HG03378 (cell line): ENCODE measurements at regions not wholly inside any gene's neighbourhood (a gene's known extent, or its start where the extent isn't known, plus 50 kb on each side); places are given as distances from the start of the nearest gene placed in this dataset.
"Not testable (repeated sequence)": the region's sequence is repeated elsewhere in the genome, so short reads cannot be mapped to it uniquely, and the experiment has no call there.

Source experiments
- ATAC-seq: cut with Tn5 transposase; IDR thresholded peaks from one replicate; pipeline ENCODE4 v1.9.1; 2021; ENCODE audit warnings: mild to moderate bottlenecking, moderate library complexity; ENCODE audit not compliant: unreplicated experiment

DNA sequence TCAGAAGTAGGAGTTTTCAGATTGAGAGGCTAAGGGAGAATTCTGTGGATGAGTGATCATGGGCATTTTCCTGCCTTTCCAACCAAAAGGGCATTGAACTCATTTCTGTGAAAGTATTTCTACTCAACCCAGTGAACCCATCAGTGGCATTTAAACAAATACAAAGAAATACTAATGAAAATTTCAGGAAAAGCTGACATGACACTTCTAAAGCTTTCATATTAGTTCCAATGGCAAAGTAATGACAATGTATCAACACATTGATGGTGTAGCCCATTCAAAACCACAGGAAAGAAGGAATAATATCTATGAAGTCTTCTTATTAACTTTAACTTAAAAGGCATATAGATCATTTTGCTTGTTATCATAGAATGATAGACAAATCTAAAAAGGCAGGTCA lies 183.5 kb upstream of the ANXA10 start:
- no peak for ATAC-seq

DNA sequence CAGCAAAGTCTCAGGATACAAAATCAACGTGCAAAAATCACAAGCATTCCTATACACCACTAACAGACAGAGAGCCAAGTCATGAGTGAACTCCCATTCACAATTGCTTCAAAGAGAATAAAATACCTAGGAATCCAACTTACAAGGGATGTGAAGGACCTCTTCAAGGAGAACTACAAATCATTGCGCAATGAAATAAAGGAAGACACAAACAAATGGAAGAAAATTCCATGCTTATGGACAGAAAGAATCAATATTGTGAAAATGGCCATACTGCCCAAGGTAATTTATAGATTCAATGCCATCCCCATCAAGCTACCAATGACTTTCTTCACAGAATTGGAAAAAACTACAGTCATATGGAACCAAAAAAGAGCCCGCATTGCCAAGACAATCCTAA lies 179.8 kb upstream of the ANXA10 start:
- ATAC-seq: not testable (repeated sequence)

DNA sequence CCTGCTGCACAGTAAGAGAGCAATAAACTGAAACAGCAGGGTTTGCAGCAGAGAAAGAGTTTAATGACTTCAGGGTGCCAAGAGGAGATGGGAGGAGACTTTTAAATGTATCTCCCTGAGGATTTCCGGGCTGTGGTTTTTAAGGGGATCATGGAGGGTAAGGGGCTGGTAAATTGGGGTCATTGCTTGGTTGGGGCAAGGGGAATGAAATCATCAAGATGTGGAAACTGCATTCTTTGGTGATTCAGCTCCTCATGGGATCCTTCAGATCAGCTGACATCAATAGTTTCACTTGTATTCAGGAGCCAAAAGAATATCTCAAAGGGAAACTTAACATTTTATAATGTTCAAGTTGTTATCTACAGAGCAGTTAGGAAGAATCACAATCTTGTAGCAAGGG lies 174.3 kb upstream of the ANXA10 start:
- ATAC-seq: no peak

- ATAC-seq: no peak
Observed at GRCh38 chr4:167930166-167930565, 162.2 kb upstream of the ANXA10 start.

GRCh38 chr4:167934216-167934615 lies 158.1 kb upstream of the ANXA10 start:
- ATAC-seq: no peak

- ATAC-seq: no peak
Observed at GRCh38 chr4:167939863-167940616, 152.3 kb upstream of the ANXA10 start.

GRCh38 chr4:167943872-167944505 lies 148.3 kb upstream of the ANXA10 start:
- ATAC-seq: no peak

DNA sequence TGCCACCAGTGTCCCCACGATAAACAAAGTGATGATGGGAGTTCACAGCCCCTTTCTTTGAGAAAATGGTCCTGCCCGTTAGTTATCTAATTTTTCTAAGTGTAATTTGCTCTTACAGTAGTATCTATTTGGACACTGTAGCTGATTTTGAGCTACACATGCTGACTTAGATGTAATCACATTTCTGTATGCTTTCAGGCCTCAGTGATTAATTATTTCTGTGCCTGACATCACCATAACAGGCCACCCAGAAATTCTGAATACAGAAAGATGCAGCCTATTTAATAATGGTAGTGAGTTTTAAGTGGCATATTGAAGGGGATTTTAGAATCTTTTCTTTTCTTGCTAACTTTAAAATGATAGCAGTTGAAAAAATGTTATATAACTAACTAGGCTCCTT lies 147.6 kb upstream of the ANXA10 start:
- no peak for ATAC-seq

DNA sequence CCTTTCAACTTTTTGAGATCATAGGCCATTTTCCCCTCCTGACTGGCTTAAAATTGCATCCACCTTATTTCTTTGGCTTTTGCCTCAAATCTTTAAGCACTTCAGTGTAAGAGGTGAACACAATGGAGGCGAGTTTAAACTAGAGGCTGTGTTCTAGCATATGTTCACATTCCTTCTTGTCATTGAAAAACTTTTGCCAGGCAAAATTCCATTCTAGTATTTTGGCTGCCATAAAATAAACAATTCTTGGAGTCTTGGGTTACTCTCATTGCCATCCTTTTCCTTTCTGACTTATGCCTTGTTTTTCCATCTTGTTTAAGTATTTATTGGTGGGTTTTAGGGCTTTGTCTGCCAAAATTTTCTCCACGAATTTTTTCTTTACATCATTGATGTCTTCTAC lies 137.3 kb upstream of the ANXA10 start:
- no peak for ATAC-seq

GRCh38 chr4:167956676-167957075 lies 135.7 kb upstream of the ANXA10 start:
- ATAC-seq: no peak

DNA sequence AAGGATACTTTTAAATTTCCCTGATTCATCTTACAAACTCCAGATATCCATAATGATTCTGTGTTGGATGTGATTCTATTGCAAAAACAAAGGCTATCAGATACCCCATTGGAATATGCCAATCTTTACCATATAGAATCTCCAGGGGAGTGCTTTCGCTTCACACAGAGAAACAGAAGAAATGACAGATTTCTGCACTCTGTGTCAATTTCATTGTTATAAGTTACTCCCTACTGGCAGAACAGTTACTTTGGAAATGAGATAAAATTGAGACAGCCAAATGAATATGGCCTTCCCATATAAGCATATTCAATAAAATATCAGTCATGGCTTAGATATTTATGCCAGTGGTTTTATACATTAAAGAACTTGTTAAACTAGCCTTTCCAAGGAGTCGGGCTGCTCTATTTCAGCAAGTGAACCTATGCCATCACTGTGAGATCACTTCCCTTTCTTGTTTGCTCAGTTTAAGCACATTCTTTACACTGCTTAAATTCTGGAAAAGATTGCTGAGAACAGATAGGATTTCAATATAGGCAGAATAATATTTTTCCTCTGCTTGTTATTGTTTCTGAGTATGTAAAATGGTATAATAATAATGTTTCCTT lies 127.5 kb upstream of the ANXA10 start:
- no peak for ATAC-seq

DNA sequence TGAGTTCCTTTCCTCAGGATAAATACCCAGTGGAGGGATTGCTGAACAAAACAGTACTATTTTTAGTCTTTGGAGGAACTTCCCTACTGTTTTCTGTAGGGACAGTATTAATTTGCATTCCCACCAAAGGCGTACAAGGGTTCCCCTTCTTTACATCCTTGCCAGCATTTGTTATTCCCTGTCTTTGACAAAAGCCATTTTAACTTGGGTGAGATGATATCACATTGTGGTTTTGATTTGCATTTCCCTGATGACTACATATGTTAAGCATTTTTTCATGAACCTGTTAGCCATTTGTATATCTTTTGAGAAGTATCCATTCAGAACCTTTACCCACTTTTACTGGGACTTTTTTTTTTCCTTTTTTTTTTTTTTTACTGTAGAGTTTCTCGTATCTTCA lies 126.2 kb upstream of the ANXA10 start:
- no peak for ATAC-seq

GRCh38 chr4:167973513-167973912 lies 118.8 kb upstream of the ANXA10 start:
- no peak for ATAC-seq

DNA sequence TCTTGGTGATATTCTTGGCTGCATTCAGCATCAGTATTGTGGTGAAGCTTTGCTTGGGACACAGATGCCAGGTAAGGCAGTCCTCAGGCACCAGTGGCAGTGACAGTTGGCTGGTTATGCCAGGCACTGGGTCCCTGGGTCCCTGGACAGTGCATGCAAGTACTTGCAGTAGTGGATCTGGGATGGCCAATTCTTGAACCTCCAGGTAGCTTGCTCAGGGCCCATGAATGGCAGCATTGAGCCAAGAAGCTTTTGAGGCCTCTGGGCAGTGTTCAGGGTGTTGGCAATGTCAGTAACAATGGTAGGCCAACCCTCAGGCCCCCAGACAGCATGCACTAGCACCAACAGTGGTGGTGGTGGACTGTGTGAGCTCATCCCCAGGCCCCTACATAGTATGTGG lies 106.8 kb upstream of the ANXA10 start:
- ATAC-seq: no peak

- ATAC-seq: no peak
Observed at GRCh38 chr4:167986044-167986443, 106.3 kb upstream of the ANXA10 start.

GRCh38 chr4:167987285-167987684 lies 105.1 kb upstream of the ANXA10 start:
- ATAC-seq: no peak

DNA sequence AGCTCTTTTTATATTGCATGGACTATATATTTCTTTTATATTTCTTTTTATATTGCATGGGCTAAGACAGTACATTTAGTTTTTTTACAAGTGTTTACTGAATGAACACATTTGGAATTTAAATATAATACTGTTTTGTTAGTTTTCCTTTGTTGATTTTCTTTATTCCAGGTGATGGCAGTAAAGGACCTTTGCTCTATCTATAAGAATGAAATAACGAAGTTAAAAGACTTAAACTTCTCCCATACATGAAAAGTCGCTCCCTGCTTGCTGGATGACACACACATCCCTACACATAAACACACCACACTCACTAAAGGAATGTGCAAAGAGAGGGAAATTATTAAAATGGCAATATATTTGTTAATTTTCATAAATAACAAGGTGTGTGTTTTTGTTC lies 102.5 kb upstream of the ANXA10 start:
- no peak for ATAC-seq

- not testable (repeated sequence) for ATAC-seq
Observed at GRCh38 chr4:168008112-168008511, 84.2 kb upstream of the ANXA10 start.

GRCh38 chr4:168019019-168019651 lies 73.2 kb upstream of the ANXA10 start:
- ATAC-seq: no peak

DNA sequence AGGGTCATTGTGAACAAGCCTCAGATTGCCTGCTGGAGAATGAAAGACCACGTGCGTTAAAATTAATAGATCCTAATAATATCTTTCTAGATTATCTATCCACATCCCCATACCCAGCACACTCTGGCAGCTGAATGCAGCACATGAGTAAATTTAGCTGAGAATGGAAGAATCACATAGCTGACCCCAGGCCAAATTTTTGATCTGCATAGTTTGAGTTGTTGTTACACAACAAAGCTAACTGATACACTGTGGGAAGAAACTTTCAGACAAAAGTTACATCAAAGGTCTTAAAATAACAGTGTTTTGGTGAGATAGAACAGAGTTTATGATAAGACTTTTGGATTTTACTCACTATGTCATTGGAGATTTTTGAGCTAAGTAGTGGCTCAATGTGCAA lies 72.4 kb upstream of the ANXA10 start:
- ATAC-seq: no peak

DNA sequence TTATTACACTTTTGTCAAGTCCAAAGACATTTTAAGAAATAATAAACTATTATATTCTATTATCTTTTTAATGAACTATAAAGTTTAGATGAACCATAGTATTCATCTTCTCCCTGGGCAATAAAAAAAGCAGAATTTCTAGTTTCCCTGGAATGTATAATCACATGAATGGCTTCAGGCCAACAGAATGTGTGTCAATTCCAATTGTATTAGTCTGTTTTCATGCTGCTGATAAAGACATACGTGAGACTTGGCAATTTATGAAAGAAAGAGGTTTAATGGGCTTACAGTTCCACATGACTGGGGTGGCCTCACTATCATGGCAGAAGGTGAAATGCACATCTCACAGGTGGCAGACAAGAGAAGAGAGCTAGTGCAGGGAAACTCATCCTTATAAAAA lies 70.7 kb upstream of the ANXA10 start:
- no peak for ATAC-seq

DNA sequence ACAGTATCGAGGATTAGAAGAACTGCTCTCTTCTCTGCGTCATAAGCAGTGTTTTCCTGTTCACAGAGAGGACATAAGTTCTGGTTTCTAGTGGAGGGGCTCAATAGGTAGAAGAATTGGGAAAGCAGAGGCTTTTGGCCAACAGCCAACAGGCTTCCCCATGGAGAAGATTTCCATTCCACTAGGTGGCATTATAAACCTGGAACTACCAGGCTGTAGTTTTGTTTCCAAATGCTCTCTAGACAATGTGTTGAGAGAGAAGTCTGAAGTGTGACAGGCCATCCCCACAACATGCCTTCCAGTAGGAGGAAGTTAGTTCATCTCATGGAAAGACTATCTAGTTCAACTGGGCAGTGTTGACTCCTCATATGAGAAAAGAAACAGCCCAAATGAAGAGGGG lies 63.8 kb upstream of the ANXA10 start:
- ATAC-seq: no peak
